Activated CD8-positive, alpha-beta T cell treated with anti-CD3 and anti-CD28 coated beads, Interleukin-2, amount 10 ng/mL, durations not matched to agents 7 days and 5 days (primary cell): ENCODE measurements at regions not wholly inside any gene's neighbourhood (a gene's known extent, or its start where the extent isn't known, plus 50 kb on each side); places are given as distances from the start of the nearest gene placed in this dataset.
"Not testable (repeated sequence)": the region's sequence is repeated elsewhere in the genome, so short reads cannot be mapped to it uniquely, and the experiment has no call there.

Experiments
- ATAC-seq: fragments of 150-1000 bp; cut with Tn5 transposase; one replicate; pipeline ENCODE4 v1.10.0; 2021; ENCODE audit warnings: moderate library complexity
- CTCF ChIA-PET: fragments of 350-600 bp; sonication (Branson Sonifier 250); formaldehyde crosslinking; loops from one replicate; lab custom pipeline; 2021; ENCODE audit warnings: antibody characterized with exemption; lab: Charles Lee
- POLR2A ChIA-PET: fragments of 350-600 bp; sonication (Branson Sonifier 250); formaldehyde crosslinking; loops from one replicate; lab custom pipeline; 2021; ENCODE audit warnings: antibody characterized with exemption; lab: Charles Lee
- DNase-seq: peaks from one replicate; pipeline ENCODE4 v3.0.0-alpha.2; 2020
- H3K27ac Mint-ChIP-seq: one replicate; pipeline ENCODE4 v1.8.0; 2021; ENCODE audit warnings: mild to moderate bottlenecking, mixed read lengths
- H3K27me3 Mint-ChIP-seq: one replicate; pipeline ENCODE4 v1.8.0; 2021; ENCODE audit warnings: low read depth, mixed read lengths
- H3K36me3 Mint-ChIP-seq: one replicate; pipeline ENCODE4 v1.8.0; 2021; ENCODE audit warnings: low read depth, mixed read lengths
- H3K4me1 Mint-ChIP-seq: one replicate; pipeline ENCODE4 v1.8.0; 2021; ENCODE audit warnings: low read depth, mixed read lengths
- H3K4me3 Mint-ChIP-seq: one replicate; pipeline ENCODE4 v1.8.0; 2021; ENCODE audit warnings: mild to moderate bottlenecking, mixed read lengths
- H3K9me3 Mint-ChIP-seq: one replicate; pipeline ENCODE4 v1.8.0; 2022; ENCODE audit warnings: mixed read lengths; ENCODE audit not compliant: insufficient read depth

DNA sequence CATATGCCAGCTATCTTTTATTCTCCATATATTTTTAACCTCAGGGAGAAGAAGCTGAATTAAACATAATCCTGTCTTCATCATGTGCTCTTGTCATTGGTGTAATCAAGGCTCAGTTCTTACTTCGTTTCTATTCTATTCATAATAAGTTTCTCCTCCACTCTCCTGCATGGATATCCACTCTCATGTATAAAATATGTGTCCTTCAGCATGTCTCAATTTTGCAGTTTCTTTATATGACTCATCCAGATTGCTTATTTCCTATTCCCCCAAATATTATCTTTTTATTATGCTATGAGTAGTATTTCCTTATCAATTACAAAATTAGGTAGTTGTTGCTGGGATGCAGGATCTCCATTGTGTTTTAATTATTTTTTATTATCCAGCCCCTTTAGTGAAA is 643.7 kb upstream of the ACO1 start:
- Mint-ChIP-seq H3K4me3 (no peak overlapping the region), H3K4me1 (no peaks in the 10 kb centered on the region), H3K27ac (no peak overlapping the region), H3K36me3 (no peaks in the 10 kb centered on the region), H3K9me3 (no peaks in the 10 kb centered on the region), H3K27me3 (no peaks in the 10 kb centered on the region)
- ChIA-PET POLR2A (no interaction called here), CTCF (no interaction called here)
- no peak for DNase-seq
- no peak for ATAC-seq

DNA sequence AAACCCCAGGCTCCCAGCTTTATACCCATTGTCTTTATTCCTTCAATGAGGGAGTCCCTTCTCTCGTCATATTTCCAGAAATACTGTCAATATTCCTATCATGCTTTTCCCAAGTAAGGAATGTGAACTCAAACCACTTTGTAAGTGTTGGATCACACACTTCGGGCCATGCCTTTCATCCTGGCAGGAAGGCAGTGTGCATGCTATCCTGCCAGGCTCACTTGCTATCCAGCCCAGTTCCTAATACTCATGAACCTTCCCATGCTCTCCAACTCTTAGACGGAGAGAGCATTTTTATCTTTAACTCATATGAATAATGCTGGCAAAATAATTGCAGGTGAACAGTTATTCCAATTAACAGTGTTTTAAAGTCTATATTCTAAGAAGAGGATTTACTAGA is 639.9 kb upstream of the ACO1 start:
- no peaks in the 10 kb centered on the region for H3K4me1 Mint-ChIP-seq
- no peak for ATAC-seq
- no peak overlapping the region for H3K4me3 Mint-ChIP-seq
- H3K9me3 Mint-ChIP-seq = no peaks in the 10 kb centered on the region
- ChIA-PET POLR2A (no interaction called here), CTCF (no interaction called here)
- H3K36me3 Mint-ChIP-seq = no peaks in the 10 kb centered on the region
- DNase-seq = no peak
- no peaks in the 10 kb centered on the region for H3K27me3 Mint-ChIP-seq
- no peak overlapping the region for H3K27ac Mint-ChIP-seq

DNA sequence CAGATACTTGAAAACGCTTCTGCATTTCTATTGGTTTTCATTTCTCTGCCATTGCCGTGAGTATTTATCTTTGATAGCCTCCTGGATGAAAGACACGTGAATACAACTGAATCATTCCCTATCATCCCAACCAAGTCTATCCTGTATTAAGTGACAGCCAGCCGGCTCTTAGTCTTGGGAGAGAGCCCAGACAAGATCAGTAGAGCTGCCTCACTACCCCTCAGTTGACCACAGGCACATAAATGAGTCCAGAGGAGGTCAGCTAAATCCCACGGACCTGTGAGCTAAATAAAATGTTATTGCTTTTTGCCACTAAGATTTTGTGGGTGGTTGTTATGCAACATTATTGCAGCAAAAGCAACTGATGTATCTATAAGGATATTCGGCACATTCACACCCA is 639.0 kb upstream of the ACO1 start:
- no peak for DNase-seq
- ATAC-seq = no peak
- H3K27me3 Mint-ChIP-seq = no peaks in the 10 kb centered on the region
- POLR2A ChIA-PET = no interaction called here
- no peaks in the 10 kb centered on the region for H3K9me3 Mint-ChIP-seq
- CTCF ChIA-PET = no interaction called here
- H3K4me1 Mint-ChIP-seq = no peaks in the 10 kb centered on the region
- H3K36me3 Mint-ChIP-seq = no peaks in the 10 kb centered on the region
- H3K4me3 Mint-ChIP-seq = no peak overlapping the region
- H3K27ac Mint-ChIP-seq = no peak overlapping the region

DNA sequence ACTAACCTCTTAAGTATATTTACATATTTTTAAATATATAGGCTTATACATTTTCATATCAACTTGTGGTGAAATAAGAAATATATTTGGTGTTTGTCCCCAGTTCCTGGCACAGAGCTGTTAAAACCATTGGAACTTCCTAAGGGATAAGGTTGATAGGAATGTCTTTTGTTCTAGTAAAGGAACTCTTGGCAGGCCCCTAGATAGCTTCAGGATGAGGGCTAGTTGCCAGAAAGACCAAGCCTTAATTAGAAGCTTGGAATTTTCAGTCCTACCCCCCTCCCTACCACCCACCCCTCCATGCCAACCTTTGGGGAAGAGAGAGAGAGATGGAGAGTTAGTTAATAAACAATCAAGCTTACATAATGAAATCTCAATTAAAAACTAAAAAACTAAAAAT is 638.6 kb upstream of the ACO1 start:
- ATAC-seq = no peak
- Mint-ChIP-seq H3K36me3 (no peaks in the 10 kb centered on the region), H3K27ac (no peak overlapping the region), H3K27me3 (no peaks in the 10 kb centered on the region), H3K4me1 (no peaks in the 10 kb centered on the region), H3K9me3 (no peaks in the 10 kb centered on the region), H3K4me3 (no peak overlapping the region)
- ChIA-PET CTCF (no interaction called here), POLR2A (no interaction called here)
- DNase-seq = no peak

DNA sequence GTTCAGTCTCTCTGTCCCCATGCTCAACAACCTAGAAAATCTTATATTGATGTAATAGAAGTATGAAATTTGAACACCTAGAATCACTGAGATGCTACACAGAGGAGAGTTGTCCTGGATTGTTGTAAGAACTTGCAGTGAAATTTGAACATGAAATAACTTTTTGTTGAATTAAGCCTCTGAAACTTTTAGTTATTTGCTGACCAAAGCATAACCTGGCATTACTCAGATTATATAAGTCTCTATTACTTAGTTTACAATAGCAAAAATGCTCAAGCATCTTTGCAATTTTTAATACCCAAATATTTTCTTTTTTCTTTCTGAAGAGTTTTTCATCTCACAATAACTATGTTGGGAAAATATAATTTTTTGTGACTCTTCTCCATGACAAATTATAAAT is 630.7 kb upstream of the ACO1 start:
- Mint-ChIP-seq H3K4me1 (no peaks in the 10 kb centered on the region), H3K27me3 (no peaks in the 10 kb centered on the region), H3K4me3 (no peak overlapping the region), H3K36me3 (no peaks in the 10 kb centered on the region), H3K27ac (no peak overlapping the region), H3K9me3 (no peaks in the 10 kb centered on the region)
- ChIA-PET CTCF (no interaction called here), POLR2A (no interaction called here)
- DNase-seq (no peak), ATAC-seq (no peak)

DNA sequence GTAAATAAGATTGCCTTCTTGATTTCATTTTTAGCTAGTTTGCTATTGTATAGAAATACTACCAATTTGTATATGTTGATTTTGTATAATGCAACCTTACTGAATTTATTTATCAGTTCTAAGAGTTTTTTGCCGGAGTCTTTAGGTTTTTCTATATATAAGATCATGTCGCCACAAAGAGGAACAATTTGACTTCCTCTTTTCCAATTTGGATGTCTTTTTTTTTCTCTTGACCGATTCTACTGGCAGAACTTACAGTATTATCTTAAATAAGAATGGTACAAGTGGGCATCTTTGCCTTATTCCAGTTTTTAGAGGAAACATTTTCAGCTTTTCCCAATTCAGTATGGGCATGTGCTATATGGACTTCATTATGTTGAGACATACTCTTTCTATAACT is 624.7 kb upstream of the ACO1 start:
- ChIA-PET POLR2A (no interaction called here), CTCF (no interaction called here)
- ATAC-seq (no peak), DNase-seq (no peak)
- H3K36me3 Mint-ChIP-seq = no peaks in the 10 kb centered on the region
- H3K27me3 Mint-ChIP-seq = no peaks in the 10 kb centered on the region
- no peak overlapping the region for H3K4me3 Mint-ChIP-seq
- no peak overlapping the region for H3K27ac Mint-ChIP-seq
- H3K9me3 Mint-ChIP-seq = no peaks in the 10 kb centered on the region
- no peaks in the 10 kb centered on the region for H3K4me1 Mint-ChIP-seq

DNA sequence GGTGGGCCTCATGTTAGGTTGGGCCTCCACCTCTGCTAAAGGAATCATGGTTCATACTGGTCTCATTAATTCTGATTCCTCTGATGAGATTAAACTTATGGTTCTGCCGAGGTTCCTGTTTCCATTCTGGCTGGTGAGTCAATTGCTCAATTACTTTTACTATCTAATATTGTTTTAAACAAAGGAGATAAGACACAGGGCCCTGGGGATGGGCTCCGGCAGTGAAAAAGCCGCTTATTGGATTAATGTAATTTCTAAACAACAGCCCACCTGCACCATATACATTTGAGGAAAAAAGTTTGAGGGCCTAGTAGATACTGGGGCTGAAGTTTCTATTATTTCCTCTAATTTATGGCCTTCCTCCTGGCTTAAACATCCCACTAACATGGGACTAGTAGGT is 610.4 kb upstream of the ACO1 start:
- H3K4me1 Mint-ChIP-seq, CTCF ChIA-PET, POLR2A ChIA-PET: not testable (repeated sequence)

DNA sequence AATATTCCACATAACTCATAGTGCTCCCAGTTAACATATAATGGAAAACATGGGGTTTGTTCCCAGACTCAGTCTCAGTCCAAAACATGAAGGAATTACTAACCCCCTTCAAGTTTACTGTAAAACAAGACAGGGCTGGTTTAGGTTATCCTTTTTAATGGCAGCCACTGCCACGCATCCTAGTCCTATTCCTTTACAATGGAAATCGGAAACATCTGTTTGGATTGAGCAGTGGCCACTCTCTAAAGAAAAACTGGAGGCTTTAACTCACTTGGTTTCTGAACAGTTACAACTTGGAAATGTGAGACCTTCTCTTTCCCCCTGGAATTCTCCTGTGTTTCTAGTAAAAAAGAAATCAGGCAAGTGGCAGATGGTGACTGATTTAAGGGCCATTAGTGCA is 609.9 kb upstream of the ACO1 start:
- DNase-seq (no peak), ATAC-seq (no peak)
- no peak overlapping the region for H3K4me3 Mint-ChIP-seq
- H3K4me1 Mint-ChIP-seq = no peaks in the 10 kb centered on the region
- POLR2A ChIA-PET = no interaction called here
- H3K27me3 Mint-ChIP-seq = no peaks in the 10 kb centered on the region
- no peak overlapping the region for H3K27ac Mint-ChIP-seq
- CTCF ChIA-PET = no interaction called here
- peaks cover 2% of the 10 kb centered on the region for H3K36me3 Mint-ChIP-seq
- H3K9me3 Mint-ChIP-seq = peaks cover 23% of the 10 kb centered on the region

More for the DNA sequence above, 610.4 kb upstream of the ACO1 start:
- ATAC-seq, H3K36me3 Mint-ChIP-seq, H3K4me3 Mint-ChIP-seq, DNase-seq, H3K27ac Mint-ChIP-seq, H3K27me3 Mint-ChIP-seq: not testable (repeated sequence)
- H3K9me3 Mint-ChIP-seq = peaks cover 27% of the 10 kb centered on the region

DNA sequence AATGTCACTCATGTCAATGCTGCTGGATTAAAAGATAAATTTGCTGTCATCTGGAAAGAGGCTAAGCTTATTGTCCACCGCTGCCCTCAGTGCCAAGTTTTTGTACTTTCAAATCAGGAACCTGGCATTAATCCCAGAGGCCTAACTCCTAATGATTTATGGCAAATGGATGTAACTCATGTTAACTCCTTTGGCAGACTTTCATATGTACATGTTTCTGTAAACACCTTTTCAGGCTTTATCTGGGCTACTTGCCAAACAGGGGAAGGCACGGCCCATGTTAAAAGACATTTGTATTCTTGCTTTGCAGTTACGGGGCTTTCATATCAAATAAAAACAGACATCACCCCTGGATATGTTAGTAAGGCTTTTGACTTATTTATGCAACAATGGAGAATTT is 608.0 kb upstream of the ACO1 start:
- H3K9me3 Mint-ChIP-seq = peaks cover 26% of the 10 kb centered on the region
- POLR2A ChIA-PET = no interaction called here
- no peaks in the 10 kb centered on the region for H3K4me1 Mint-ChIP-seq
- no peak overlapping the region for H3K27ac Mint-ChIP-seq
- no peak overlapping the region for H3K4me3 Mint-ChIP-seq
- DNase-seq (no peak), ATAC-seq (no peak)
- no peaks in the 10 kb centered on the region for H3K27me3 Mint-ChIP-seq
- H3K36me3 Mint-ChIP-seq = peaks cover 2% of the 10 kb centered on the region
- CTCF ChIA-PET = no interaction called here

DNA sequence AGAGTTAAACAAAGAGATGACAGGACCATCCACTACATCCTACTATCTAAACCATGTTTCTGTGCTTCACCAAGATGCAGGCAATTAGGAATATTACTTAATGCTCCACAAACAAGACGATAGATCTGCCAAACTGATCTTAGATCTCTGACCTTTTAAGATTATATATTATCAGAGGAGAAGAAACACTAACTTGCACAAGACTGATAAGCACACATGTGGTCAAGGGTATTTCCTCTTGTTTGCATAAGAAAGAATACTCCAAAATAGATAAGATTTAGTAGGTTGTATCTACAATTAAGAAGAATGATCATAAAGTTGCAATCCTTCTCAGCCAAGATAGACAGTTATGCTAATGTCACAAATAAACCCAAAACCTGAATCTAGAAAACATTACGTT is 601.0 kb upstream of the ACO1 start:
- no peak overlapping the region for H3K27ac Mint-ChIP-seq

DNA sequence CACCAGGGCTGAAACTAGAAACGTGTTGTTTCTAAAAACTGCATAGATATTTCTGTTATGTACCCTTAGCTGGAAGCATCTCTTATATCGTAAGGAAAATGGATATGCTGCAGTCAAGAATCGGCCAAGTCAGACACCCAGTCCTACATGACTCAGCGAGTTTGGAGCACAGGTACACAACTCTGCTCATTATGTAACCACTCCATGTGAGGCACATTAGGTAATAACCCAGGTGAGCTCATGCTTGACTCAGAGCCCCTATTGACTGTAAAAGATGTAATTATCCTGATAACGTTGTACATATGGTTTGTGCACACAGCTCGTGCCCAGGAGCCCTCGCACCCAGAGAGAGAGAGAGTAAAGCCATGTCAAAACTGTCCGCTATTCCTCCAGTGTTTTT is 593.7 kb upstream of the ACO1 start:
- Mint-ChIP-seq H3K27me3 (no peaks in the 10 kb centered on the region), H3K27ac (no peak overlapping the region), H3K4me1 (no peaks in the 10 kb centered on the region), H3K4me3 (no peak overlapping the region), H3K9me3 (no peaks in the 10 kb centered on the region), H3K36me3 (no peaks in the 10 kb centered on the region)
- ATAC-seq (no peak), DNase-seq (no peak)
- ChIA-PET POLR2A (no interaction called here), CTCF (no interaction called here)

More for the DNA sequence above, 601.0 kb upstream of the ACO1 start:
- Mint-ChIP-seq H3K4me3 (no peak overlapping the region), H3K36me3 (no peaks in the 10 kb centered on the region), H3K9me3 (peaks cover 11% of the 10 kb centered on the region), H3K27me3 (no peaks in the 10 kb centered on the region), H3K4me1 (no peaks in the 10 kb centered on the region)
- ATAC-seq (no peak), DNase-seq (no peak)
- POLR2A ChIA-PET = no interaction called here
- CTCF ChIA-PET = no interaction called here

DNA sequence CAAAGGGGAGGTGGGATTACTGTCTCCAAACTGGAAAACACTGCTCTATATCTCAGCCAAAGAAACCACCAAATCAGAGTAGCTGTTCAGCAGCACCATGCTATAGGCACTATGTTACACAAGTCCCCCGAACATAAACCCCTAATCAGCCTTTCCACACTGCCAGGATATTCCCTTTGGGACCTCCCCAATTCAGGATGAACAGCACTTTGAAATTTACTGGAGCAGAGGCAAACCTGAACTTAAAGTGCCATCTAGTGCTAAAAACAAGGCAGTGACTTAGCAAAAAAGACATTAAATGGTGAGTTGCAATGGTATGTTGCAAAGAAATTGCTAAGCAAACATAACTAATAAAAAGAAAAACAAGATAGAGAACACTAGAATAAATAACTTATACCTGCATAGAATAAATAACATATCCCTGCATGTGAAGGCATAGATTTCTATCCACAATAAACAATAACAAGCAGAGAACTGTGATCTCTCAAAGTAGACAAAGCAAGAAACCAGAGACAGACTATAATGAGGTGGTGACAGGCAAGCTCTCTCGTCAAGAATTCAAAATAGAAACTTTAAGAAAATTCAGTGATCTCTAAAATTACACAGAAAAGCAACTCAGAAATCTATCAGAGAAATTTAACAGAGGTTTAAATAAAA is 584.4 kb upstream of the ACO1 start:
- Mint-ChIP-seq H3K36me3 (no peaks in the 10 kb centered on the region), H3K4me1 (no peaks in the 10 kb centered on the region), H3K27ac (no peak overlapping the region), H3K27me3 (no peaks in the 10 kb centered on the region), H3K4me3 (no peak overlapping the region), H3K9me3 (no peaks in the 10 kb centered on the region)
- no peak for DNase-seq
- no peak for ATAC-seq
- ChIA-PET CTCF (no interaction called here), POLR2A (no interaction called here)

DNA sequence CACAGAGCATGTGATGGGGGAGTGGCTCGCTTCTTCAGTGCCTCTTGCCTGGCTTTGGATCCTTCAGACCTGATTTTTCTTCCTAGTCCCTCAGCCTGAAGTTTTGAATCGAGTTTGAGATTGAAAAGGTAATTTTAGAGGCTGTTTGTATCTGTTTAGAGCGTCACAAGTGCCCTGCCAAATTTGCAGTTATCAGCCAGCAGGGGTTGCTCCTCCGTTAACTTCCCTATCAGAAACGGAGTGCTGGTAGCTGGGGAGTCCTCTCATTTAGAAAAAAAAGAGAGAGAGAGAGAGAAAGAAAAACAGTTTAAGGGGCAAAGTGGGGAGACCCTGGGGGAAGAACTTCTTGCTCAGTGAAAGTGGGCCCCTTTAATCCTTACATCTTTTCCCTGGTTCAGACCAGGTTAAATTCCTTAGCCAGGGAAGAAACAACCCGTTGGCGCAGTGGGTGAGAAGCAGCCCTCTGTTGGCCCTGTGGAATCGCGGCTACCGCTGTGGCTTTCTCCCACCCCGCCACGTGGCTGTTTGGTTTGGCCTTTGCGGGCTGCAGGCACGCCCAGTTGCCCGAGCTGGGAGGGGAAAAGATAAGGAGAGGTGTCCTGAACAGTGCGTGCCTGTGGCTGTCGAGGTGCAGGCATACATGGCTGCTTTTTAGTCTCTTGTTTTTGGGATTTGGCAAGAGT is 576.7 kb upstream of the ACO1 start:
- Mint-ChIP-seq H3K27ac (no peak overlapping the region), H3K9me3 (no peaks in the 10 kb centered on the region), H3K4me3 (no peak overlapping the region), H3K4me1 (no peaks in the 10 kb centered on the region), H3K36me3 (no peaks in the 10 kb centered on the region), H3K27me3 (no peaks in the 10 kb centered on the region)
- DNase-seq (no peak), ATAC-seq (no peak)
- POLR2A ChIA-PET = no interaction called here
- CTCF ChIA-PET = no interaction called here
